ENCODE measurements at regions not wholly inside any gene's neighbourhood (a gene's known extent, or its start where the extent isn't known, plus 50 kb on each side); places are given as distances from the start of the nearest gene placed in this dataset.

DNA sequence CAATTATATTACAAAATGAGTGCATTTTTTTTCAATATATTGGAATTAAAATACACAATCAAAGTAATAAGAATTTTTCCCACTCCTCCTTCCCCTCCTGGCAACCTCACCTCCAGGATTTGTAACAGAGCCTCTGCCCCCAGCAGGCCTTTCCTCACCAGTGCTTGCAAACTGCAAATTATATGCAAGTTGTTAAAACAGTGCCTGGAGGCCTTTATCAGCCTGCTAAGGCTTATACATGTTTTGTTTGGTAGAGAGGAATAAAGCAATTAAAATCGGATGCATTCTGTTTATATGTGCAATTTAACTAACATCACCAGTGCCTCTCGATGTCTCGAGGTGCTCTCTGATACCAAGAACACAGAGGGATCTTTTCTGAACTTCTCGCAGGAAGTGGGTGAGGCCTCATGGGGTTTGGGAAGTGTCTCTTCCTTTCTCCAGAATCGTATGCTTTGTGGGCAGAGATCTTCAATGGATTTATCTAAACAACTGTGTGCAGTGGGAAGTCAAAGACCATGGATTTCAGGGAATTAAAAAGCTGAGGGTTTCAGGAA lies 186.8 kb downstream of the CDH26 start:
- intact Hi-C loops (cut with micrococcal nuclease) = no loop called here
- no peak overlapping the region for H3K4me2 ChIP-seq (ENCODE audit: low read depth, low read length)
- TF ChIP-seq MAFK (IDR thresholded peaks at IDR 0.05; ENCODE audit: low read depth, low read length) (no peak), MAZ (IDR thresholded peaks at IDR 0.05; ENCODE audit: borderline replicate concordance, low read depth, low read length) (no peak), SMC3 (IDR thresholded peaks at IDR 0.05; ENCODE audit: low read depth, low read length) (no peak)
- no peak overlapping the region for H3K9ac ChIP-seq (ENCODE audit: low read depth, low read length)
- H3K9me3 ChIP-seq (ENCODE audit: control insufficient read depth, insufficient read depth, low read length) = no peaks in the 10 kb centered on the region
- no peak overlapping the region for H3K4me3 ChIP-seq (ENCODE audit: insufficient read depth, low read depth, low read length)
- H3K9me1 ChIP-seq (ENCODE audit: insufficient read depth, low read length) = no peaks in the 10 kb centered on the region
- ATAC-seq (ENCODE audit: low read depth) = no peak
- no peak overlapping the region for H3K23ac ChIP-seq (ENCODE audit: low read depth, low read length)
- H3K14ac ChIP-seq (replicated peaks; ENCODE audit: low read depth, low read length) = no peak overlapping the region
- no peak overlapping the region for H3K27ac ChIP-seq (ENCODE audit: insufficient read depth, low read length)
- DNase-seq = no peak
- H3K4ac ChIP-seq (ENCODE audit: low read depth, low read length) = no peak overlapping the region
- no peak overlapping the region for H4K91ac ChIP-seq (ENCODE audit: insufficient read depth, low read depth, low read length)
- no peak overlapping the region for H2BK5ac ChIP-seq (ENCODE audit: low read depth, low read length, poor library complexity, severe bottlenecking)
- no peak overlapping the region for H3K18ac ChIP-seq (ENCODE audit: low read depth, low read length)
- no peak overlapping the region for H4K8ac ChIP-seq (ENCODE audit: low read depth in 2 of 2, low read length in 2 of 2)
- dilution Hi-C loops (cut with HindIII; ENCODE audit: low sequenced_read_pairs, unreplicated experiment) = no loop called here
- no peak overlapping the region for H2BK20ac ChIP-seq (ENCODE audit: low read depth, low read length)
- WGBS, 2 experiments (ENCODE audit: extremely low coverage in 2 of 2, insufficient read length in 1 of 2) = 20% methylated on average over 1 of the region's 5 CpGs; no CpG with 5 or more reads in 1 of the 2 experiments
- no peaks in the 10 kb centered on the region for H3K4me1 ChIP-seq (ENCODE audit: control insufficient read depth, insufficient read depth, low read length)
- ChIA-PET POLR2A (ENCODE audit: unreplicated experiment) (no interaction called here), CTCF (no interaction called here)
- H4K20me1 ChIP-seq (ENCODE audit: insufficient read depth, low read length) = no peaks in the 10 kb centered on the region
- H2AK5ac ChIP-seq (ENCODE audit: low read depth, low read length) = no peak overlapping the region
- H2AFZ ChIP-seq (replicated peaks; ENCODE audit: low read length, poor library complexity) = no peak overlapping the region
- no peaks in the 10 kb centered on the region for H3K79me1 ChIP-seq (ENCODE audit: low read depth in 1 of 2, low read length in 2 of 2)
- no peak overlapping the region for H4K5ac ChIP-seq (ENCODE audit: low read depth, low read length)
- BruUV-seq (replicated peaks) = no TSS peak
- H3K56ac ChIP-seq (ENCODE audit: extremely low read depth, insufficient read depth, low read length) = no peak overlapping the region
- no peak overlapping the region for H2AK9ac ChIP-seq (replicated peaks; ENCODE audit: low read depth, low read length, poor library complexity)
- no peak overlapping the region for H2BK120ac ChIP-seq (ENCODE audit: low read depth, low read length)
- no peak overlapping the region for H2BK15ac ChIP-seq (ENCODE audit: low read depth, low read length)
- in situ Hi-C loops (cut with MboI; ENCODE audit: low sequenced_read_pairs) = no loop called here
- no peaks in the 10 kb centered on the region for H3K27me3 ChIP-seq (ENCODE audit: control insufficient read depth, insufficient read depth, low read length)
- H3K36me3 ChIP-seq (ENCODE audit: control insufficient read depth, insufficient read depth, low read length) = no peaks in the 10 kb centered on the region
